Hematopoietic multipotent progenitor cell treated with erythropoietin and hydrocortisone succinate and interleukin-3 and kit ligand, for 4 days (in vitro differentiated cells): ENCODE measurements at regions not wholly inside any gene's neighbourhood (a gene's known extent, or its start where the extent isn't known, plus 50 kb on each side); places are given as distances from the start of the nearest gene placed in this dataset.

Experiments used
- DNase-seq: peaks from one replicate; pipeline ENCODE4 v3.0.0-alpha.2; 2015

GRCh38 chr15:94098921-94099573, 132.3 kb upstream of the MCTP2 start:
- DNase-seq: no peak

GRCh38 chr15:94097552-94097951, 133.8 kb upstream of the MCTP2 start:
- DNase-seq: no peak

GRCh38 chr15:94094310-94094709, 137.1 kb upstream of the MCTP2 start:
- no peak for DNase-seq

- no peak for DNase-seq
Observed at GRCh38 chr15:94086341-94086740, 145.0 kb upstream of the MCTP2 start.

GRCh38 chr15:94083467-94084052, 147.8 kb upstream of the MCTP2 start:
- DNase-seq: no peak

GRCh38 chr15:94081829-94082228, 149.5 kb upstream of the MCTP2 start:
- DNase-seq: no peak

GRCh38 chr15:94080989-94081605, 150.3 kb upstream of the MCTP2 start:
- DNase-seq: no peak

- no peak for DNase-seq
Observed at GRCh38 chr15:94080416-94080815, 150.9 kb upstream of the MCTP2 start.

GRCh38 chr15:94079968-94080367, 151.4 kb upstream of the MCTP2 start:
- no peak for DNase-seq

GRCh38 chr15:94079459-94079858, 151.9 kb upstream of the MCTP2 start:
- no peak for DNase-seq

- DNase-seq: no peak
Observed at GRCh38 chr15:94077938-94078337, 153.4 kb upstream of the MCTP2 start.

GRCh38 chr15:94075349-94075748, 156.0 kb upstream of the MCTP2 start:
- DNase-seq: no peak

GRCh38 chr15:94070356-94071295, 160.7 kb upstream of the MCTP2 start:
- peak; percentile 51 for DNase-seq

GRCh38 chr15:94069844-94070243, 161.5 kb upstream of the MCTP2 start:
- no peak for DNase-seq

GRCh38 chr15:94066811-94067210, 164.6 kb upstream of the MCTP2 start:
- no peak for DNase-seq

- no peak for DNase-seq
Observed at GRCh38 chr15:94066046-94066445, 165.3 kb upstream of the MCTP2 start.

GRCh38 chr15:94064676-94065313, 166.6 kb upstream of the MCTP2 start:
- DNase-seq: no peak

- no peak for DNase-seq
Observed at GRCh38 chr15:94061041-94061440, 170.3 kb upstream of the MCTP2 start.

- DNase-seq: peak; percentile 13
Observed at GRCh38 chr15:94059013-94059587, 172.3 kb upstream of the MCTP2 start.

- DNase-seq: no peak
Observed at GRCh38 chr15:94057305-94057704, 174.1 kb upstream of the MCTP2 start.

GRCh38 chr15:94056314-94056713, 175.0 kb upstream of the MCTP2 start:
- no peak for DNase-seq

- DNase-seq: no peak
Observed at GRCh38 chr15:94053626-94054025, 177.7 kb upstream of the MCTP2 start.

- DNase-seq: no peak
Observed at GRCh38 chr15:94052711-94053110, 178.7 kb upstream of the MCTP2 start.
